22Rv1 (cell line): ENCODE measurements at regions not wholly inside any gene's neighbourhood (a gene's known extent, or its start where the extent isn't known, plus 50 kb on each side); places are given as distances from the start of the nearest gene placed in this dataset.
"Not testable (repeated sequence)": the region's sequence is repeated elsewhere in the genome, so short reads cannot be mapped to it uniquely, and the experiment has no call there.

Experiments used
- H3K27ac ChIP-seq: fragments of 450-650 bp; 2 replicates; pipeline ENCODE4 v1.5.1; 2017
- CTCF ChIP-seq: fragments of 450-650 bp; IDR thresholded peaks from 2 replicates; pipeline ENCODE4 v1.5.1; 2017; ENCODE audit warnings: mild to moderate bottlenecking
- ZFX ChIP-seq: fragments of 450-650 bp; IDR thresholded peaks from 2 replicates; pipeline ENCODE4 v1.6.1; 2017; ENCODE audit warnings: antibody characterized with exemption, borderline replicate concordance

GRCh38 chr12:17016116-17016864 is 410.3 kb upstream of the LMO3 start:
- no peak for TF ChIP-seq ZFX
- H3K27ac ChIP-seq = no peak overlapping the region

- H3K27ac ChIP-seq = no peak overlapping the region
- TF ChIP-seq ZFX (no peak), CTCF (no peak)
Measured at GRCh38 chr12:17015501-17015900, 409.5 kb upstream of the LMO3 start.

- H3K27ac ChIP-seq = not testable (repeated sequence)
Measured at GRCh38 chr12:17007442-17008040, 401.6 kb upstream of the LMO3 start.

- not testable (repeated sequence) for H3K27ac ChIP-seq
Measured at GRCh38 chr12:16998538-16998937, 392.6 kb upstream of the LMO3 start.

- H3K27ac ChIP-seq = no peak overlapping the region
- TF ChIP-seq ZFX = no peak
- no peak for TF ChIP-seq CTCF
Measured at GRCh38 chr12:16984484-16984883, 378.5 kb upstream of the LMO3 start.

GRCh38 chr12:16972923-16973770 is 367.2 kb upstream of the LMO3 start:
- no peak overlapping the region for H3K27ac ChIP-seq
- TF ChIP-seq ZFX = no peak
- TF ChIP-seq CTCF = no peak

- no peak overlapping the region for H3K27ac ChIP-seq
- no peak for TF ChIP-seq ZFX
- TF ChIP-seq CTCF = no peak; the same call in 1 of the 2 replicates
Measured at GRCh38 chr12:16962889-16963288, 356.9 kb upstream of the LMO3 start.

- no peak overlapping the region for H3K27ac ChIP-seq
- TF ChIP-seq CTCF (no peak), ZFX (no peak)
Measured at GRCh38 chr12:16955083-16955657, 349.2 kb upstream of the LMO3 start.
